CD8-positive, alpha-beta memory T cell (primary cell): ENCODE measurements at regions not wholly inside any gene's neighbourhood (a gene's known extent, or its start where the extent isn't known, plus 50 kb on each side); places are given as distances from the start of the nearest gene placed in this dataset.
"Not testable (repeated sequence)": the region's sequence is repeated elsewhere in the genome, so short reads cannot be mapped to it uniquely, and the experiment has no call there.

ENCODE experiments used
- CTCF ChIA-PET: fragments of 350-600 bp; sonication (Branson Sonifier 250); formaldehyde crosslinking; loops from one replicate; lab custom pipeline; 2021; ENCODE audit warnings: antibody characterized with exemption; lab: Charles Lee
- POLR2A ChIA-PET: fragments of 350-600 bp; sonication (Branson Sonifier 250); formaldehyde crosslinking; loops from one replicate; lab custom pipeline; 2021; ENCODE audit warnings: antibody characterized with exemption; lab: Charles Lee
- DNase-seq, 5 donors: peaks; one replicate each; pipeline versions ENCODE4 v3.0.0 to v3.0.0-alpha.2; 2020 to 2022; ENCODE audit warnings: mixed read lengths in 1 of 5
- H3K27ac ChIP-seq: one replicate; pipeline ENCODE4 v1.7.0; 2013; ENCODE audit warnings: low read depth, mild to moderate bottlenecking, low read length, moderate library complexity
- H3K27me3 ChIP-seq: 2 replicates; pipeline ENCODE4 v1.7.0; 2013; ENCODE audit warnings: low read length, mild to moderate bottlenecking; ENCODE audit not compliant: insufficient read depth, poor library complexity, severe bottlenecking
- H3K36me3 ChIP-seq: 2 replicates; pipeline ENCODE4 v1.7.0; 2013; ENCODE audit warnings: mild to moderate bottlenecking, low read length, moderate library complexity; ENCODE audit not compliant: insufficient read depth
- H3K4me1 ChIP-seq: 2 replicates; pipeline ENCODE4 v1.7.0; 2013; ENCODE audit warnings: mild to moderate bottlenecking, low read length, moderate library complexity; ENCODE audit not compliant: insufficient read depth
- H3K4me3 ChIP-seq: 2 replicates; pipeline ENCODE4 v1.7.0; 2013; ENCODE audit warnings: mild to moderate bottlenecking, low read length
- H3K9me3 ChIP-seq: 2 replicates; pipeline ENCODE4 v1.7.0; 2013; ENCODE audit warnings: mild to moderate bottlenecking, low read length
- H3K27ac Mint-ChIP-seq, 8 donors: one replicate each; pipeline ENCODE4 v1.8.0; 2020 to 2021; ENCODE audit warnings: mixed read lengths in 8 of 8, mild to moderate bottlenecking in 6 of 8, inconsistent platforms in 3 of 8, moderate library complexity in 3 of 8
- H3K27me3 Mint-ChIP-seq, 2 donors: one replicate each; pipeline ENCODE4 v1.8.0; 2020 to 2021; ENCODE audit warnings: mixed read lengths in 2 of 2, mild to moderate bottlenecking in 1 of 2, moderate library complexity in 1 of 2
- H3K36me3 Mint-ChIP-seq, 3 donors: one replicate each; pipeline ENCODE4 v1.8.0; 2020 to 2021; ENCODE audit warnings: mixed read lengths in 3 of 3, inconsistent platforms in 1 of 3, mild to moderate bottlenecking in 1 of 3
- H3K4me1 Mint-ChIP-seq, 3 donors: one replicate each; pipeline ENCODE4 v1.8.0; 2020 to 2021; ENCODE audit warnings: mixed read lengths in 3 of 3, inconsistent platforms in 1 of 3, mild to moderate bottlenecking in 1 of 3
- H3K4me3 Mint-ChIP-seq, 7 donors: one replicate each; pipeline ENCODE4 v1.8.0; 2020 to 2021; ENCODE audit warnings: mixed read lengths in 7 of 7, mild to moderate bottlenecking in 6 of 7, moderate library complexity in 4 of 7, inconsistent platforms in 2 of 7
- H3K9me3 Mint-ChIP-seq, 5 donors: one replicate each; pipeline ENCODE4 v1.8.0; 2020 to 2022; ENCODE audit warnings: mixed read lengths in 5 of 5, mild to moderate bottlenecking in 3 of 5, moderate library complexity in 2 of 5, inconsistent platforms in 1 of 5

- POLR2A ChIA-PET = no interaction called here
Measured at GRCh38 chr11:29163231-29163630, 853.6 kb downstream of the KCNA4 start.

GRCh38 chr11:29162491-29162890, 854.3 kb downstream of the KCNA4 start:
- Histone ChIP-seq H3K4me3 (no peak overlapping the region), H3K36me3 (no peaks in the 10 kb centered on the region), H3K4me1 (no peaks in the 10 kb centered on the region), H3K9me3 (no peaks in the 10 kb centered on the region), H3K27ac (no peak overlapping the region), H3K27me3 (no peaks in the 10 kb centered on the region)
- ChIA-PET POLR2A (no interaction called here), CTCF (no interaction called here)
- H3K27me3 Mint-ChIP-seq = no peaks in the 10 kb centered on the region
- H3K4me1 Mint-ChIP-seq = no peaks in the 10 kb centered on the region
- peaks cover 4 to 29% (median 11%) of the 10 kb centered on the region in 5 donors for H3K9me3 Mint-ChIP-seq
- no peaks in the 10 kb centered on the region for H3K36me3 Mint-ChIP-seq
- H3K4me3 Mint-ChIP-seq = no peak overlapping the region
- DNase-seq = no peak
- no peak overlapping the region for H3K27ac Mint-ChIP-seq

More at GRCh38 chr11:29163231-29163630, 853.6 kb downstream of the KCNA4 start:
- Histone ChIP-seq H3K27ac (no peak overlapping the region), H3K4me1 (no peaks in the 10 kb centered on the region), H3K9me3 (no peaks in the 10 kb centered on the region), H3K36me3 (no peaks in the 10 kb centered on the region), H3K27me3 (no peaks in the 10 kb centered on the region), H3K4me3 (no peak overlapping the region)
- H3K4me3 Mint-ChIP-seq = no peak overlapping the region
- H3K27ac Mint-ChIP-seq = no peak overlapping the region
- CTCF ChIA-PET = no interaction called here
- no peaks in the 10 kb centered on the region for H3K27me3 Mint-ChIP-seq
- H3K4me1 Mint-ChIP-seq = no peaks in the 10 kb centered on the region
- H3K36me3 Mint-ChIP-seq = no peaks in the 10 kb centered on the region
- H3K9me3 Mint-ChIP-seq = peaks cover 4 to 27% (median 10%) of the 10 kb centered on the region in 5 donors
- no peak for DNase-seq

- no peak overlapping the region for H3K4me3 Mint-ChIP-seq
- no peaks in the 10 kb centered on the region for H3K36me3 Mint-ChIP-seq
Measured at GRCh38 chr11:29161191-29161590, 855.6 kb downstream of the KCNA4 start.

GRCh38 chr11:29159552-29160465, 857.0 kb downstream of the KCNA4 start:
- no peaks in the 10 kb centered on the region for H3K36me3 ChIP-seq
- H3K9me3 Mint-ChIP-seq = peaks cover 3 to 27% (median 11%) of the 10 kb centered on the region in 5 donors
- ChIA-PET CTCF (no interaction called here), POLR2A (no interaction called here)
- no peaks in the 10 kb centered on the region for H3K4me1 Mint-ChIP-seq
- no peaks in the 10 kb centered on the region for H3K4me1 ChIP-seq
- H3K27me3 ChIP-seq = no peaks in the 10 kb centered on the region
- H3K9me3 ChIP-seq = no peaks in the 10 kb centered on the region
- H3K4me3 Mint-ChIP-seq = no peak overlapping the region
- H3K27ac Mint-ChIP-seq = no peak overlapping the region
- H3K27me3 Mint-ChIP-seq = no peaks in the 10 kb centered on the region
- DNase-seq = no peak
- no peak overlapping the region for H3K4me3 ChIP-seq
- no peak overlapping the region for H3K27ac ChIP-seq
- no peaks in the 10 kb centered on the region for H3K36me3 Mint-ChIP-seq

More at GRCh38 chr11:29161191-29161590, 855.6 kb downstream of the KCNA4 start:
- ChIA-PET CTCF (no interaction called here), POLR2A (no interaction called here)
- no peak overlapping the region for H3K4me3 ChIP-seq
- no peak for DNase-seq
- H3K9me3 Mint-ChIP-seq = peaks cover 3 to 27% (median 11%) of the 10 kb centered on the region in 5 donors
- no peaks in the 10 kb centered on the region for H3K4me1 ChIP-seq
- no peaks in the 10 kb centered on the region for H3K4me1 Mint-ChIP-seq
- H3K9me3 ChIP-seq = no peaks in the 10 kb centered on the region
- no peaks in the 10 kb centered on the region for H3K36me3 ChIP-seq
- H3K27ac Mint-ChIP-seq = no peak overlapping the region
- H3K27ac ChIP-seq = no peak overlapping the region
- no peaks in the 10 kb centered on the region for H3K27me3 Mint-ChIP-seq
- H3K27me3 ChIP-seq = no peaks in the 10 kb centered on the region

- H3K27ac ChIP-seq = no peak overlapping the region
- Mint-ChIP-seq H3K27me3 (no peaks in the 10 kb centered on the region), H3K4me3 (no peak overlapping the region), H3K9me3 (peaks cover 0 to 35% (median 6%) of the 10 kb centered on the region in 5 donors), H3K36me3 (no peaks in the 10 kb centered on the region), H3K27ac (no peak overlapping the region), H3K4me1 (no peaks in the 10 kb centered on the region)
- no peaks in the 10 kb centered on the region for H3K36me3 ChIP-seq
- no peaks in the 10 kb centered on the region for H3K27me3 ChIP-seq
- no peaks in the 10 kb centered on the region for H3K9me3 ChIP-seq
- ChIA-PET POLR2A (no interaction called here), CTCF (no interaction called here)
- H3K4me1 ChIP-seq = no peaks in the 10 kb centered on the region
- H3K4me3 ChIP-seq = no peak overlapping the region
- no peak for DNase-seq
Measured at GRCh38 chr11:29153078-29153477, 863.8 kb downstream of the KCNA4 start.

- H3K4me3 ChIP-seq = not testable (repeated sequence)
Measured at GRCh38 chr11:29142573-29142972, 874.3 kb downstream of the KCNA4 start.

GRCh38 chr11:29135504-29135903, 881.3 kb downstream of the KCNA4 start:
- POLR2A ChIA-PET = no interaction called here
- DNase-seq = no peak
- CTCF ChIA-PET = no interaction called here
- Mint-ChIP-seq H3K27me3 (no peaks in the 10 kb centered on the region), H3K9me3 (peaks cover 0 to 18% (median 6%) of the 10 kb centered on the region in 5 donors), H3K27ac (no peak overlapping the region), H3K4me1 (no peaks in the 10 kb centered on the region), H3K36me3 (no peaks in the 10 kb centered on the region), H3K4me3 (no peak overlapping the region)
- Histone ChIP-seq H3K36me3 (no peaks in the 10 kb centered on the region), H3K4me3 (no peak overlapping the region), H3K4me1 (no peaks in the 10 kb centered on the region), H3K9me3 (no peaks in the 10 kb centered on the region), H3K27me3 (no peaks in the 10 kb centered on the region), H3K27ac (no peak overlapping the region)

More at GRCh38 chr11:29142573-29142972, 874.3 kb downstream of the KCNA4 start:
- CTCF ChIA-PET, H3K36me3 ChIP-seq, H3K4me3 Mint-ChIP-seq, H3K27me3 ChIP-seq, H3K36me3 Mint-ChIP-seq, DNase-seq, H3K27me3 Mint-ChIP-seq, H3K9me3 ChIP-seq, H3K4me1 ChIP-seq, H3K27ac Mint-ChIP-seq, POLR2A ChIA-PET, H3K27ac ChIP-seq, H3K4me1 Mint-ChIP-seq: not testable (repeated sequence)
- H3K9me3 Mint-ChIP-seq = peaks cover 5 to 20% (median 9%) of the 10 kb centered on the region in 5 donors

- Histone ChIP-seq H3K4me1 (no peaks in the 10 kb centered on the region), H3K9me3 (no peaks in the 10 kb centered on the region), H3K27me3 (no peaks in the 10 kb centered on the region), H3K27ac (no peak overlapping the region), H3K4me3 (no peak overlapping the region), H3K36me3 (no peaks in the 10 kb centered on the region)
- no peaks in the 10 kb centered on the region for H3K27me3 Mint-ChIP-seq
- no peaks in the 10 kb centered on the region for H3K4me1 Mint-ChIP-seq
- ChIA-PET CTCF (no interaction called here), POLR2A (no interaction called here)
- DNase-seq = no peak
- H3K27ac Mint-ChIP-seq = no peak overlapping the region
- H3K4me3 Mint-ChIP-seq = no peak overlapping the region
- H3K36me3 Mint-ChIP-seq = no peaks in the 10 kb centered on the region
- H3K9me3 Mint-ChIP-seq = peaks cover 0 to 28% (median 6%) of the 10 kb centered on the region in 5 donors
Measured at GRCh38 chr11:29131055-29131454, 885.8 kb downstream of the KCNA4 start.
